Eye (tissue), 1 donor: ENCODE measurements at regions not wholly inside any gene's neighbourhood (a gene's known extent, or its start where the extent isn't known, plus 50 kb on each side); places are given as distances from the start of the nearest gene placed in this dataset.

Source experiments
- DNase-seq: peaks from one replicate; pipeline ENCODE4 v3.0.0-alpha.2; 2015

GRCh38 chr22:46092011-46092410 lies 58.3 kb upstream of the PPARA start:
- no peak for DNase-seq

GRCh38 chr22:46092670-46093410 lies 57.5 kb upstream of the PPARA start:
- DNase-seq = no peak

GRCh38 chr22:46093796-46094195 lies 56.5 kb upstream of the PPARA start:
- DNase-seq = no peak

DNA sequence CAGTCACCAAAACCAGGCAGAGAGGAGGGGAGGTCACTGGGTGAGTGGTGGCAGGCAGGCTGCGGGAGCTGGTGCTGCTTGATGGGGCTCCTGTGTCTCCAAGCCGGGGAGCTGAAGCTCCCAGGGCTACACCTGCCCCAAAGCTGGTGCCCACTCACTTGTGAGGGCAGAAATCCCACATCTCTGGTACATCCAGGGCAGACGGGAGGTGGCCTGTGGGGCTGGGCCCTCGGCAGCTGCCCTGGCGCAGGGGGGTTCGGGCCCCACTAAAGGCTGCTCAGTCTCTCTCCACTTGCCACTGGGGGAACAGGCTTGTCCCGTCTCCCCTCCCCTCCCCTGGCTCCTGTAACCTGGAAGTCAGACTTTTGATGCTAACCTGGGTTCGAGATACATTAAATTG lies 55.6 kb upstream of the PPARA start:
- DNase-seq = no peak

GRCh38 chr22:46096051-46096450 lies 54.3 kb upstream of the PPARA start:
- no peak for DNase-seq

DNA sequence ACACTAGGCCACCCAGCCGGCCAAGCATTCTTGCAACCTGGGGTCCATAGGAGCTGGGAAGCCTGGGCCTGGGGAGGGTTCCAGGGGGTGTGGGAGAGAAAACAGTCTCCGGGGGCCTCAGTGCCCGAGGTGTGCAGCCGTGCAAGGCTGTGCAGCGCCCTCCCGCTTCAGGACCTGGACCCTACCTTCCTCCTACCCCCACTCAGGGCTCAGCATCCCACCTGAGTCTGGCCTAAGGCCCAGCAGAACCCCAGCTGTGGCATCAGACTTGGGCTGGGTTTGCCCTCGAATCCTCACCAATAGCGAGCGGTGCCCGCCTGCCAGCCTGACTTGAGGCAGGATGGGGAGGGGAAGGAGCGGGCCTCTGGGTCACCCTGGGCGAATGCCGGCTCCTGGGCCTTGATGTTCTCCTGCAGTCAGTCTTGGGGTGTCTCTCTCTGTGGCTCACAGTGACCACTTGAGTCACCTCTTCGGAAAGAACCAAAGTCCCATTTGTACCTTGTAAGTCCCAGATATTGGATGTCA lies 53.6 kb upstream of the PPARA start:
- no peak for DNase-seq

DNA sequence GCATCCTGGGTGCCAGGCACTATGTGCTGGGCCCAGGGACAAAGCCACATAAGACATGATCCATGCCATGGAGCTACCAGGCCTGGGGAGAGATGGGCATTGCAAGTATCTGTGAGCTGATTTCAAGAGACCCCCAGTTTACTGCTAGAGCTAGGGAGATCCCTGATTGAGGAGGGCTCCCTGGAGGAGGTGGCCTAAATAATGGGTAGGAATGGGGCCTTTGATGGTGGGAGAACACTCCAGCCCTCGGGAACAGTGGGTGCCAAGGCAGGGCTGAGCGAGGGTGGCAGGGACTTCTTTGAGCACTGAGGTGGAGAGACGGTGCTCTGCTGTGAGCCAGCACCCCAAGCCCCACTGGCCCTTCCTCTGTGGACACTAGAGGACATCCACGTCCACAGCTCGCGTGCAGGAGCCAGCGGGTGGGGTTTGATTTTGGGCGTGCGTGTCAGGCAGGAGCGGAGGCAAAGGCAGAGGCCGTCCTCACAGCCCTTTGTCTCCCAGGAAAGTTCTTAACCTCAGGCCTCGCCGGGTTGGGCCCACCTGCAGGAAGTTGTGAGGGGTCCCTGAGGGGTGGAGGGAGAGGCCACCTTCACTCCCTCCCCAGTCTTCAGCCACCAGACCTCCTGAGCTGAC lies 52.9 kb upstream of the PPARA start:
- no peak for DNase-seq

- peak; percentile 70 for DNase-seq
These were observed 51.5 kb upstream of the PPARA start for GRCh38 chr22:46098525-46099475.

GRCh38 chr22:46099740-46100139 lies 50.6 kb upstream of the PPARA start:
- no peak for DNase-seq

- no peak for DNase-seq
These were observed 49.8 kb upstream of the PPARA start for GRCh38 chr22:46100401-46101105.
